AG09319 (cell line): ENCODE measurements at regions not wholly inside any gene's neighbourhood (a gene's known extent, or its start where the extent isn't known, plus 50 kb on each side); places are given as distances from the start of the nearest gene placed in this dataset.

Source experiments
- DNase-seq: peaks from one replicate; pipeline ENCODE4 v3.0.0-alpha.2; 2010; ENCODE audit warnings: low read depth; ENCODE audit errors: extremely low read depth
- CTCF ChIP-seq: IDR thresholded peaks from 2 replicates; pipeline ENCODE4 v1.5.1; 2011; ENCODE audit warnings: low read depth, mild to moderate bottlenecking, inconsistent platforms, low read length, moderate library complexity

DNA sequence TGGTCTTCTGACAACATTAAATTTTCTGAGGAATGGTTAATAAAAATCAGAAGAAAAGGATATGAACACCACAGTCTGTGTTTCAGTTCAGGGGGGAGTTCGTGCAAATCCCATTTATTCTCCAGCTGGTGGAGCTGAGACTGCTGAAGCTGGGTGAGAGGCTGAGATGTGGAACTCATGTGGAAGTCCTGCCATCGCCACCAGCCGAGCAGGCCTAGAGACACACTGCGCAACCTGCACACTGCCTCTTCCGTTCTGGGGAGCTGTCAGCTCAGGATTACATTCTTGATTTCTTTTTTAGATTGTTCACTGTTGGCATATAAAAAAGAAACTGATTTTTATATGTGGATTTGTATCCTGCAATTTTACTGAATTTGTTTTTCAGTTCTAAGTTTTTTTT, 66.6 kb upstream of the ELOVL6 start:
- no peak for TF ChIP-seq CTCF
- DNase-seq = no peak

DNA sequence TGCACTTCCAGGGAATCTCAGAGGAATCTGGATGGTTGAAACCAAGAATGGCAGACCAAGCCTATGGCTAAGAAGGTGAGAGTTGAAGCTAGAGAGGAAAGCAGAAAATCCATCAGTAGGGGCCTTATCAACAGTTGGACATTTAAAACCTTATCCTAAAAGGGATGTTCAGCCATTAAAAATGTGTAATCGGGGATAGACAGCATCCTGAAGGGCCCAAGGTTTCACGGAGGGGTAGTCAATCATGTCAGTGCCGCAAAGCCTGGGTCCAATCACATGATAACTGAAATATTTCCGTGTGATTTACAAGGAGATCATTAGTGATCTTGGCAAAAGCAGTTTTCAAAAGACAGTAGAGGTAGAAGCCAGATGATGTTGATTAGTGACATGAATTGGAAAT, 61.9 kb upstream of the ELOVL6 start:
- no peak for TF ChIP-seq CTCF
- DNase-seq = no peak

DNA sequence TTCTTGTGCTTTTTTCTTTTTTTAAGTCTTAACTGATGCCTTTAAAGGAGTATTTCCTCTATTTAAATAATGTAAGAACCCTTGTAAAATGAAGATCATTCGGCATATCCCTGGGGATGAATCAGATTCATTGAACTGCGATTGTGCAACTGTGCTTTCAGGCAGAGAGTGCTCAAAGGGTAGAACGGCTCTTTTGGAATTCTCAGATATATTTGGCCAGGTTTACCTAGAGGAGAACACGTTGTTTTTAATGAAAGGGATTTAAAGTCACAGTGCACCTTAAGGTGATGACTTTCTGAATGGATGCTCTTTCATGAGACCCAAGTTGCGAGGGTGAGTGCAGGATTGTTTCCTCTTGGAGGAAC, 51.6 kb upstream of the ELOVL6 start:
- TF ChIP-seq CTCF = no peak
- no peak for DNase-seq

DNA sequence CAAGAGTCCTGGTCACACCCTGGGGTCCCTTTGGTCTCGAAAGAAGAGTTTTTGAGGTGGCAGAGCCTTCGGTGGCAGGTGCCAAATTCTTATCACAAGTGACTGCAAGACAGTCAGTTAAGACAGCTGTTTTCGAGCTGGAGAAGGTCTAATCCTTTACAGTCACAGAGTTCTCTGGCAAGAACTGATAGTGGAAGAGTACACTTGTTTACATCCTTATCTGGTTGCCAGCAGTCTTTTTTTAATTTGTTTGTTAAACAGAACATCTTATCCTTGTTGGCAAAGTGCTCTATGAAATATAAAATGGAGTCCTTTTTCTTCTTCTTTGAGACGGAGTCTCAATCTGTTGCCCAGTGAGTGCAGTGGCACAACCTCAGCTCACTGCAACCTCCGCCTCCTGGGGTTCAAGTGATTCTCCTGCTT, 50.4 kb upstream of the ELOVL6 start:
- no peak for TF ChIP-seq CTCF
- DNase-seq = no peak
